Hematopoietic multipotent progenitor cell treated with erythropoietin and hydrocortisone succinate and interleukin-3 and kit ligand, for 8 days (in vitro differentiated cells): ENCODE measurements at regions not wholly inside any gene's neighbourhood (a gene's known extent, or its start where the extent isn't known, plus 50 kb on each side); places are given as distances from the start of the nearest gene placed in this dataset.

Experiments
- DNase-seq: peaks from one replicate; pipeline ENCODE4 v3.0.0-alpha.2; 2015

DNA sequence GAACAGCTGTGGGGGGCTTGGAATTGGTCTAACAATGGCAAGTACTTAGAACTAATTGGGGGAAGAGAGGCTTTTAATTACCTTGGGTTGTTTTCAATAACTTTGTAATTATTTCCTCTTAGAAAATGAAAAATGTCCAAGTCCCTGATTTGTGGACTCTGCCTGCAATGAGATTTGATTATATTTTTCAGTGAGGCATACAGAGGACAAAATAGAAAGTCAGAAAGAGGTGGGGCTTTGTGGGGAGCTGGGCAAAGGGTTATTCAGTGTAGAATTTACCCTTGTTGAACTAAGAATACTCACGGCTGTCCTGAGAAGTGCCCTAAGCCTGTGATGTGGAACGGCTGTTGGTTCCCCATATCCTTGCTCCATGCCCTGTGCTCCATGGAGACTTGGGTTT lies 153.0 kb downstream of the ICE1 start:
- no peak for DNase-seq

DNA sequence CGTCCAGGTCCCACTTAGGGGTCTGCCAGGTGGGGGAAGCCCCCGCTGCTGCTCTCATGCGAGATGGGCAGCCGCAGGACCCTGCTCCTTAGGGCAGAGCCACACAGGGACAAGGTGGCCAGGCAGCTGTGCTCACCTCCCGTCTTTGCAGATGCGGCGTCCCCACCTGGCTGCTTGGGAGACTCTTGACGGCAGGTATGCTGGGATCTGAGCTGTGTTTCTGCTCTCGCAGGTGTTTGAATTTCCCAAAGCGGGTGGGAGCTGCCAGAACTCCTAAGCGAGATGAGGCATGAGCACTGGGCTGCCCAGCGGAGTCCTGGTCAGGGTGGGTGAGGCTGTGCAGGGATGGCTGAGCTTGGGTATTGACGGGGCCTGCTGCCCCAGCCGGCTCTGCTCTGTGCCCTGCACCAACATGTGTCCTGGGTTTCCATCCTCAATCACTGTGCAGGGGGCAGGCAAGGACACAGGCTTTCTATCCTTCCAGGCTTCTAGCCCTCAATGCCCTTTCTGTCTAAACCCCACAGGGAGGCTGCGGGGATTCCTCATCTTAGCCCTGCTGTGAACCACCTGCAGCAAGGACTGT lies 151.4 kb downstream of the ICE1 start:
- DNase-seq: no peak

DNA sequence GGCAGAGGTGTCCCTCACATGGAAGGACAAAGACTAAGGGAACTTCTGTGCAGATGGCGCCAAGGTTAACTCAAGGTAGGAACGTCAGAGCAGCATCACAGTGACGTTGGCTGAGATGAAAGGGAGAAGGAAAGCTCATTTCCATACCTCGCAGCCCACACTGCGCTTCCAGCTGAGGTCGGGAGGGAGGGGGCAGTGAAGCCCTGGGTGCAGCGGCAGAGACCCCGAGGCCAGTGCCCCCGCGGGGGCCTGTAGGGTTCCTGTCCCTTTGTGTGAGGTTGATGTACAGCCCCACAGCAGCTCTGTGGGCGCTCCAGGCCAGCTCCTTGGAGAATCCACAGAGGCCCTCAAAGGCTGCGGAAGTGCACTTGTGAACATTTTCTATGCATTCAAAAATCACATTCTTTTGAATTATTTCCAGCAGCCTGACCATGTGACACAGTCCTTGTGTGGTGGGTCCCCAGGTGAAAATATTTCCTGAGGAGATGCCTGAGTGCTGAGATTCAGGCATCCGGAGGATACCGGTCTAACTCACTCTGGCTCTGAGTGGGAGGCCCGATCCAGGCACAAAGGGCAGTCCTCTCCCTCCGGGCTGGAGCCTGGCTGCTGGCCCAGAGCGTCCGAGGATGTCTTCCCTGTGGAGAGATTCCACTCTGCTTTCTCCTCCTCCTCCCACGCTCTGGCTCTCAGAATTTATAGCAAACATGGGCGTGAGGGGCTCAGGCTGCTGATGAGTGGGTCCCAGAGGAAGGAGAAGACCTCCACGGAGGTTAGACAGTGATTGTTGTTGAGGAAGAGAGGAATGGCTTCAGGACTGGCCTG lies 150.7 kb downstream of the ICE1 start:
- DNase-seq: no peak

DNA sequence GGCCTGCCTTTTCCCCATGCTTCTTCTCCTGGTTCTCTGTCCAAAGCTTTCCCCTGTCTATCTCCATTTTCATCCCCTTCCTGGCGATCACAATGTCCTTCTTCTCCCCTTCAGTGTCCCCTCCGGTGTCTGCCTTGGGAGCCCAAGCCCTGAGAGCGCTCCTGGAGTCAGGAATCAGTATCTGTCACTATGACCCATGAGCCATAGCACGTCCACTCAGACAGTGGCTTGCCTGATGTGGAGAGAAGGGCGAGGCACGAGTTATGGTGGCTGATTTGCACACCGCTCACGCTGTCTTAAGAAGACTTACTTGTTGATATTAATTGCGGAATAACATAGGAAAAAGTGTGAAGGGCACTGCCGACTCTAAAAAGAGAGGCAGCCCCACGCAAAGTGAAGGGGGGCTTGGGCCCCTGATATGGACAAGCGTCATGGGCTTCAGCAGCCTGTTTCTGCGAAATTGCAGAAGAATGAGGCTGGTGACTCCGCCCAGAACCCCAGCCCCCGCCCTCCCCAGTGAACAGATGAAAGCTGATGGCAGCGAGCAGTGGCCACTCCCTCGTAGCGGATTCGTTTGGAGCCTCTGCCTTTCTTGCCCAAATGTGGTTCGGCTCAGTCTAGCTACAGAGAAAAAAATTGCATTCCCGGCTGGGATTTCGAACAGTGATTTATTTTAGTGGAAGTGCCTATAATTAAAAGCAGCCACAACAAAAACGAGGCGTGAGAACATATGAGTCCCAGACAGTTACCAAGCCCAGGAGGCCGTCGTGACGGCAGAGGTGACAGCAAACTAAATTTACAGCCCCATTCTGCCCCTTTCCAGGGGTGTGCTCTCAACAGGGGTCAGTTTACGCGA lies 149.8 kb downstream of the ICE1 start:
- DNase-seq: no peak

DNA sequence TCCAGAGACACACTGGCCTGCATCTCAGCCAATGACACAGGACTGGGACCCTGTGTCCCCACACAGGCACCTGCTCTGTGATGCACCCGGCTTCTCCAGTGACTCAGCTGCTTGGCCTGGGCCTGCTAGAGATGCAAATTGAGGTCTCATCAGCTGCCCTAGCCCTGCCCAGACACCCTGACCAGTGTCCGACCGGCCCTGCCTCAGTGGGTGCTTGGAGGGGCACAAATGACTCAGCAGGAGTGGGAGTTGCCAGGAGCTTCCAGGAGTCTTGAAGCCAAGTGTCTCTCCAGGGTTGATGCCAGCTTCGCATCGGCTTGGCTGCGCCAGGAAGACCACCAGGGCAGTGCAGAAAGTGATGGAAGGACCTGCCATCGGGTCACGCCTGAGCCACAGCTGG lies 148.2 kb downstream of the ICE1 start:
- no peak for DNase-seq

DNA sequence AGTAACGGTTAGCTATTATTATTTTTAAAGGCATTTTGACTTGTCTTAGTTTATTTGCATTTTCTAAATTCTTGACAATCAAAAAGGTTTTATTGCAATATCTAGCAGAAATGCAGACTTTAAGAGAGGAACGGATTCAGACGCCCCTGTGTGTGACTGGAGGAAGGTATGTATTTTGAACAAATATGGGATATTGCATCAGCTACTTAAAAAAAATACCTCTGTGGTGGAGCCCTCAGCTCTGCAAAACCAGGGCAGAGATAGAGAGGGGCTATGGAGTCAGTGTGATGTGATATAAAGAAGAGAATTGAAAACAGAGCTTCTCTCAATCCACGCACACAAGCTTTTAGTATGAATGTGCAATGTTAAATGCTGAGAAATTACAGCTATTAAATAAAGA lies 142.4 kb downstream of the ICE1 start:
- no peak for DNase-seq

DNA sequence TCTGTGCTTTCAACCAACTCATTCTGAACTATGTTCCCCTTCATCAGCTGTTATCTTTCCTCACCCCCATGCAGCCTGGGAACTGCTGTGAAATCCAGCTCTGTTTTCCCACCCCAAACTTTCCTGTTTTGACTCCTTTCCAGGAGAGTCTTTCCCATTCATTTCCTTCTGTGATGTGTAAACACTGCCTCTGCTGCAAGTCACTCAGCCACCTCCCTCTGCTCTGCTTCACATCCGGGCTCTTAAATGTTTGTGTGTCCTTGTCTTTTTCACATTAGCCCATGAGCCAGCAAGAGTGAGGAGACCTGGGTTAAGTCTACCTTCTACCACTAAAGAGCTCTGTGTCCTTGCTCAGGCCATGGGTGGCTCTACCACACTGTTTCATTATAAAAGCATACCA lies 137.5 kb downstream of the ICE1 start:
- no peak for DNase-seq

DNA sequence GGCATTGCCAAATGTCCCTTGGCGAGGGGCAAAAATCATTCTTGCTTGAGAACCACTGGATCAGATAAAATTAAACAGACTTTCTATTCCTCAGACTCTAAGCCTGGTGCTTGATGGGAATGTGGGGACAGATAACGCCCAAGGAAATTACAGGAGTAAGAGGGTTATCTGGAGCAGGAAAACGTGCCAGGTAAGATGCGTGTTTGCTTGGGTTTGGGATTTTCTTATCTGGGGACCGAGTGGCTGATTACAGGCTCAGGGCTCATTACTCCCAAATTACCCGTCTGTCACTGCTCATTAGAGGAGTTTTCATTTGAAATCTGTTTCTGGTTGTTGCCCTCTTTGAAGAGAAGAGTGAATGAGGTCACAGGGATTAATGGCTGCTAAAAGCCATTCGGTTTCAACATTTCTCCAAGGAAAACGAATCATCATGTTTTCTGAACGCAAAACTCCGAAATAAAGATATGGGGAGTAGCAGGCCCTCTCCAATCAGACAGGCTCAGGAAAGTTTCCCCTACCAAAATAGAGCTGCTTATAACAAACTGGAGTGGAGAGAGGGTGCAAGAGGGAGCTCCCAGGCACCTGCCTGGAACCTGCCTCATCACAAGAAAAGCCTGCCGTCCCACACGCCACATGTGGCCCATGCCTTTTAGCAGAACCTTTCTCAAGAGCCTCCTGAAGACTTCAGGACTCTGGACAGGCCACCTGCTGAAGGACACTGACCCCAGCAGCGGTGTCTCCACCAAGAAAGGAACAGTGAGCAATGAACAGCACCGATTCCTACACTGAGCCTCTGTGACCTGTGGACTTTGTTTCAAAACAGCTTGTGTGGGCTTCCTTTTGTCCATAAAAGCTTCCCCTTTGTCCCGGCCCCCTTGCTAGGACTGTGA lies 136.4 kb downstream of the ICE1 start:
- DNase-seq: no peak

DNA sequence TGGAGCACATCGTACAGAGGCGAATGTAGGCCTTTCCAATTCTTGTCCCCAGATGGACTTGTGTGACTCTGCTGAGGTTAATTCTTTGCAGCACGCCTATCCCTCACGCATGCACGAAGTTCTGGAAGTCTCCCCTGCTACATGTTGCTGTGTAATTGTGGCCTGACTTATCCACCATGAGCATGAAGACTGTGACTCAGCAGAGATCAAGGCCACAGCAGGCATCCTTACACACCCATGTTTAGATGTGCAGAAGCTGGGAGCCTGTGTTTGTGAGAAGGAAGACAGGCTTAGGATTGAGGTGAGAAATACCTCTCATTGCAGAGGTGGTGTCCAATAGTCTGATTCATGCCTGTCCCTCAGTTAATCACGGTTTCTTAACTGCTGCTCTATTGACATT lies 135.6 kb downstream of the ICE1 start:
- DNase-seq: no peak

DNA sequence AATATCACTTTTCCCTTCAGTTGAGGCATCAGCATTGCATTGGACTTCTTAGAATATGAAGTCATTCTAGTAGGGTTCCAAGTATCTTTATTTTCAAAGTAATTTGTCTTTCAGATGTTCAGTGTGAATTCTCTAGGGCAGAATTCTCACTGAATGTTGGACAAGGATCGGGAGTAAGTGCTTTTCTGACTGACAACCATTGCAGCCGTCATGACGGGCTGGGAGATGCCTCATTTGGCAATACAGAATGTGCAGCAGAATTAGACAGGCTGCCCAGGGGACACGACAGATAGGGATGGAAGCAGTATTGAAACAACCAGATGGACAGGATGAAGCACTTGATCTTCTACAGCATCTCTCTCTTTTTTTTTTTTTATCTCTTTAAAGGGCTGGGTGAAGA lies 129.0 kb downstream of the ICE1 start:
- no peak for DNase-seq

DNA sequence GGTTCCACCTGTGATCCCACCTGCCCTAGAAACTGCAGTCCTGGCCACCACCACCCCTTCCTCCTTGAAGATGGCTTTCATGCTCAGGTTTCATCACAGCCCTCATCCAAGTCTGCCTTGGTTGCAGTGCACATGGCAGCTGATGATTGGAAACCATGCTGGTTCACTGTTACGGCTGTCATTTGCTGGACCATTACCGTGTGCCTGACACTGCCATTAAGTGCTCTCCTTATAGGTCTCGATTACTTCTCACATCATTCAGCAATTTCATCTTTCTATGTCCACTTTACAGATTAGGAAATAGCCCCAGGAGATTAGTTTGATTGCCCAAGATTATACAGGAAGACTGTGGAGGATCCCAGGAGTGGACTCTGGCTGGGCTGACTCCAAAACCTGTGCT lies 123.9 kb downstream of the ICE1 start:
- DNase-seq: no peak

DNA sequence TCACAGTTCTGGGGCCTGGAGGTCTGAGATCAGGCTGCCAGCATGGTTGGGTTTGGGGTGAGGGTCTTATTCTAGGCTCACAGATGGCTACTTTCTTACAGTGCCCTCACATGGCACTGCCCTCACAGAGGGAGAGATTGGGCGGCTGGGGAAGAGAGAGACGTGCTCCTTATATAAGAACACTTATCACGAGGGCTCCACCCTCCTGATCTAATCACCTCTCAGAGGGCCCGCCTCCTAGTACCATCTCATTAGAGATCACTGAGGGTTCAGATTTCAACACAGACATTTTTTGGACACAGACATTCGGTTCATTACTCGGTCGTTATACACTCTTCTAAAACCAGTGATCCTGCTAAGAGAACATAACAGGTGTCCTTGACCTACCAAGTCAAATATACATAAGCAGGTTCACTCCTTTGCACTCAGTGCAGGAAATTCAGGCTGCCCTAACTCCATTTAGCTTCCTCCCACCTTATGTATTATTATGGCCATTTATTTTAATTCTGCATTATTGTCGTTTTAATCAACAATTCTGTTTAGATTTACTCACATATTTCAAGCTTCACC lies 121.7 kb downstream of the ICE1 start:
- no peak for DNase-seq

DNA sequence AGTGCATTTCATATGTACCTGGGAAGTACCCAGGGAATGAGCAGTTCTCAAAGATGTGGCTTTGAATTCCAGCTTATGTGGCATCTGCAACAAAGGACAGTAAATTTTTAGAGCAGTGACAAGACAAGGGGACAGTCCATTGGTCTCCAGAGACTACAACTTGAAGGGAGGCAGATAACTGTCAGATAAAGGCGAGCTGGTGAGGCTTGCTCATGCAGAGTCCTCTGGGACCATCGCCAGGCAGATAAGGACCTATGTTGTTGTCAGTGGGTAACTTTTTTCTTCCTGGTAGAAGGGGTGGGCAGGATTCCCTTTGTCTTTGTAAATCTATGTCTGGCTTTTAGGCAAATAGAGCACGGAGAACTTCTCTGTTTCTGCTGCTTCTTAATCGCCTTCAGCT lies 120.2 kb downstream of the ICE1 start:
- peak; percentile 7 for DNase-seq

DNA sequence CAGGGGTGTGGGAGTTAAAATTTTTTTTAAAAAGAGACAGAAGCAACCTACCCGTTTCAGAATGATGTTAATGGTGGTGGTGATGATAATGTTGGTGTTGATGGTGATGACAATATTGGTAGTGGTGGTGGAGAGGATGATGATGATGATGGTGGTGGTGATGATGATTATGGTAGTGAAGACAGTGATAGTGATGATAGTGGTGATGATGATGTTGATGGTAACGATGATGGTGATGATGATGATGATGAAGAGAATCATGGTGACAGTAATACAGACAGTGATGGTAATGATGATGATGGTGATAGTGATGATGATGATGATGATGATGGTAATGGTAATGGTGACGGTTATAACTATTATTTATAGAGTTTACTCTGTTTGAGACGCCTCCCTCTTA lies 117.6 kb downstream of the ICE1 start:
- no peak for DNase-seq
